H1 (cell line): ENCODE measurements at regions not wholly inside any gene's neighbourhood (a gene's known extent, or its start where the extent isn't known, plus 50 kb on each side); places are given as distances from the start of the nearest gene placed in this dataset.

Source experiments
- CTCF ChIA-PET: fragments of 300-600 bp; sonication (Branson Sonifier 250); formaldehyde crosslinking; loops from one replicate; lab custom pipeline; 2021; ENCODE audit not compliant: partially characterized antibody; lab: Charles Lee
- POLR2A ChIA-PET: fragments of 300-600 bp; sonication (Branson Sonifier 250); formaldehyde crosslinking; loops from one replicate; lab custom pipeline; 2021; ENCODE audit warnings: inconsistent platforms; ENCODE audit not compliant: partially characterized antibody; lab: Charles Lee
- DNase-seq, 2 experiments: peaks; one replicate each; pipeline versions ENCODE4 v3.0.0 to v3.0.0-alpha.2; 2010 to 2022; ENCODE audit warnings: low spot score in 2 of 2, low read depth in 1 of 2, mixed read lengths in 1 of 2
- FAIRE-seq: peaks from 2 replicates; lab custom pipeline; 2011; peaks lifted over from hg19 to GRCh38; lab: Jason Lieb, UNC
- H2AFZ ChIP-seq: 2 replicates; pipeline ENCODE4 v1.8.1; 2012; ENCODE audit warnings: low read length, inconsistent platforms
- H2AK5ac ChIP-seq: 2 replicates; pipeline ENCODE4 v1.6.1; 2013; ENCODE audit warnings: low read depth, low read length
- H2BK120ac ChIP-seq: replicated peaks from 2 replicates; pipeline ENCODE3; 2013; ENCODE audit warnings: low read depth, low read length, inconsistent platforms
- H2BK12ac ChIP-seq: 2 replicates; pipeline ENCODE4 v1.6.1; 2013; ENCODE audit warnings: low read depth, low read length
- H2BK15ac ChIP-seq: 2 replicates; pipeline ENCODE4 v1.6.1; 2013; ENCODE audit warnings: low read length
- H2BK20ac ChIP-seq: 2 replicates; pipeline ENCODE4 v1.6.1; 2013; ENCODE audit warnings: low read length
- H2BK5ac ChIP-seq: 2 replicates; pipeline ENCODE4 v1.6.1; 2013; ENCODE audit warnings: low read depth, low read length
- H3K14ac ChIP-seq: 2 replicates; pipeline ENCODE4 v1.6.1; 2013; ENCODE audit warnings: inconsistent platforms; ENCODE audit not compliant: insufficient read length
- H3K18ac ChIP-seq: 2 replicates; pipeline ENCODE4 v1.6.1; 2013; ENCODE audit warnings: low read length; ENCODE audit errors: extremely low read depth
- H3K23ac ChIP-seq: 2 replicates; pipeline ENCODE4 v1.6.1; 2013; ENCODE audit warnings: inconsistent platforms; ENCODE audit not compliant: insufficient read length
- H3K23me2 ChIP-seq: 2 replicates; pipeline ENCODE4 v1.6.1; 2013; ENCODE audit warnings: low read depth, low read length
- H3K27ac ChIP-seq: 2 replicates; pipeline ENCODE4 v1.6.1; 2011; ENCODE audit warnings: low read depth, low read length, inconsistent platforms
- H3K27me3 ChIP-seq, 4 experiments: replicated peaks in 1 of 4; 1 replicate in 1 of 4; 2 replicates in 3 of 4; pipeline versions ENCODE4 v1.6.1 to v1.8.1; 2011 to 2013; ENCODE audit warnings: low read length in 3 of 4, mild to moderate bottlenecking in 3 of 4, inconsistent platforms in 2 of 4, mixed read lengths in 2 of 4, moderate library complexity in 1 of 4; ENCODE audit not compliant: control insufficient read depth in 3 of 4, insufficient read depth in 3 of 4; ENCODE audit errors: extremely low read depth in 1 of 4
- H3K36me3 ChIP-seq, 4 experiments: 2 replicates each; pipeline versions ENCODE4 v1.6.1 to v1.8.1; 2011 to 2013; ENCODE audit warnings: mild to moderate bottlenecking in 4 of 4, low read length in 3 of 4, moderate library complexity in 2 of 4, control low read depth in 1 of 4, inconsistent platforms in 1 of 4; ENCODE audit not compliant: insufficient read depth in 4 of 4, control insufficient read depth in 2 of 4
- H3K4ac ChIP-seq: replicated peaks from 2 replicates; pipeline ENCODE3; 2013; ENCODE audit warnings: low read length, low read depth, mixed read lengths, inconsistent platforms; ENCODE audit not compliant: insufficient read length
- H3K4me1 ChIP-seq, 4 experiments: replicated peaks in 1 of 4; 1 replicate in 1 of 4; 2 replicates in 3 of 4; pipeline versions ENCODE4 v1.6.1 to v1.8.1; 2011 to 2013; ENCODE audit warnings: low read length in 3 of 4, inconsistent platforms in 2 of 4, mixed read lengths in 1 of 4; ENCODE audit not compliant: insufficient read depth in 4 of 4, control insufficient read depth in 3 of 4
- H3K4me2 ChIP-seq, 2 experiments: 2 replicates each; pipeline versions ENCODE4 v1.6.1 to v1.8.1; 2011 to 2013; ENCODE audit warnings: low read depth in 2 of 2, low read length in 2 of 2, control low read depth in 1 of 2, inconsistent platforms in 1 of 2, mild to moderate bottlenecking in 1 of 2; ENCODE audit not compliant: insufficient read depth in 1 of 2
- H3K4me3 ChIP-seq, 4 experiments: fragments of 200-600, 300-600 bp in 1 of 4; sonication (generic), shearing (Covaris generic), sonication (Bioruptor Twin) in 1 of 4; 2 replicates each; pipeline versions ENCODE4 v1.5.1 to v1.8.1; 2011 to 2016; ENCODE audit warnings: low read length in 4 of 4, low read depth in 3 of 4, control low read depth in 2 of 4, inconsistent platforms in 2 of 4, mild to moderate bottlenecking in 2 of 4, mixed read lengths in 1 of 4, moderate library complexity in 1 of 4; ENCODE audit not compliant: insufficient read depth in 2 of 4; ENCODE audit errors: extremely low read depth in 1 of 4
- H3K56ac ChIP-seq: replicated peaks from 2 replicates; pipeline ENCODE3; 2013; ENCODE audit warnings: low read depth, mild to moderate bottlenecking, mixed read lengths, low read length, inconsistent platforms; ENCODE audit not compliant: insufficient read length
- H3K79me1 ChIP-seq: 2 replicates; pipeline ENCODE4 v1.6.1; 2013; ENCODE audit warnings: low read depth, low read length, control low read depth
- H3K79me2 ChIP-seq, 2 experiments: 2 replicates each; pipeline versions ENCODE4 v1.6.1 to v1.8.1; 2012 to 2013; ENCODE audit warnings: low read length in 2 of 2, mild to moderate bottlenecking in 2 of 2, inconsistent platforms in 1 of 2; ENCODE audit not compliant: insufficient read depth in 2 of 2, control insufficient read depth in 1 of 2
- H3K9ac ChIP-seq, 4 experiments: replicated peaks in 1 of 4; 1 replicate in 1 of 4; 2 replicates in 3 of 4; pipeline versions ENCODE4 v1.6.1 to v1.8.1; 2011 to 2013; ENCODE audit warnings: low read depth in 3 of 4, low read length in 3 of 4, control low read depth in 2 of 4, mild to moderate bottlenecking in 2 of 4, moderate library complexity in 2 of 4, inconsistent platforms in 1 of 4; ENCODE audit errors: extremely low read depth in 1 of 4
- H3K9me3 ChIP-seq, 2 experiments: 2 replicates each; pipeline versions ENCODE4 v1.6.1 to v1.8.1; 2012 to 2013; ENCODE audit warnings: mild to moderate bottlenecking in 2 of 2, moderate library complexity in 2 of 2, control low read depth in 1 of 2, inconsistent platforms in 1 of 2, low read depth in 1 of 2, low read length in 1 of 2, mixed read lengths in 1 of 2; ENCODE audit not compliant: insufficient read depth in 2 of 2
- H4K20me1 ChIP-seq, 2 experiments: replicated peaks in 1 of 2; 2 replicates each; pipeline versions ENCODE3 to v1.8.1; 2011 to 2013; ENCODE audit warnings: inconsistent platforms in 2 of 2, low read length in 2 of 2, mild to moderate bottlenecking in 1 of 2; ENCODE audit not compliant: insufficient read depth in 2 of 2, control insufficient read depth in 1 of 2
- H4K5ac ChIP-seq: 2 replicates; pipeline ENCODE4 v1.6.1; 2013; ENCODE audit warnings: low read length, low read depth, mixed read lengths, inconsistent platforms; ENCODE audit not compliant: insufficient read length
- H4K8ac ChIP-seq: 2 replicates; pipeline ENCODE4 v1.8.0; 2013; ENCODE audit warnings: mild to moderate bottlenecking, moderate library complexity, low read length, inconsistent platforms; ENCODE audit not compliant: insufficient read depth; ENCODE audit errors: extremely low read depth
- H4K91ac ChIP-seq: replicated peaks from 2 replicates; pipeline ENCODE3; 2013; ENCODE audit warnings: low read length, mixed read lengths, inconsistent platforms; ENCODE audit not compliant: insufficient read length
- ASH2L ChIP-seq: fragments of 200-600, 300-600 bp; sonication (generic); IDR thresholded peaks from one replicate; pipeline ENCODE4 v1.7.1; 2017; ENCODE audit warnings: low read length
- BRCA1 ChIP-seq: IDR thresholded peaks from 2 replicates; pipeline ENCODE4 v1.6.1; 2012; ENCODE audit warnings: low read depth, low read length, improper control_type of control experiment
- CBX5 ChIP-seq: fragments of 300-800, 300-1000 bp; sonication (generic); IDR thresholded peaks from 2 replicates; pipeline ENCODE4 v1.7.1; 2016; ENCODE audit warnings: antibody characterized with exemption, low read length, low read depth
- CTBP2 ChIP-seq: IDR thresholded peaks from 2 replicates; pipeline ENCODE4 v1.7.0; 2011; ENCODE audit warnings: borderline replicate concordance, mild to moderate bottlenecking, moderate library complexity, mixed read lengths, low read length; ENCODE audit not compliant: insufficient read depth, insufficient read length
- GABPA ChIP-seq: IDR thresholded peaks from 2 replicates; pipeline ENCODE4 v1.6.1; 2011; ENCODE audit warnings: mild to moderate bottlenecking, low read length, moderate library complexity, borderline replicate concordance; ENCODE audit not compliant: insufficient read depth
- GTF2F1 ChIP-seq: IDR thresholded peaks from 2 replicates; pipeline ENCODE4 v1.6.1; 2012; ENCODE audit warnings: low read depth, low read length, improper control_type of control experiment, borderline replicate concordance
- KDM1A ChIP-seq: fragments of 200-600, 300-600 bp; sonication (generic); IDR thresholded peaks from 2 replicates; pipeline ENCODE4 v1.7.1; 2016; ENCODE audit warnings: mild to moderate bottlenecking, low read length, borderline replicate concordance
- KDM4A ChIP-seq: IDR thresholded peaks from one replicate; pipeline ENCODE4 v1.7.1; 2012; ENCODE audit warnings: low read depth, mild to moderate bottlenecking, moderate library complexity, low read length, inconsistent platforms; ENCODE audit not compliant: severe bottlenecking
- NANOG ChIP-seq: IDR thresholded peaks from 2 replicates; pipeline ENCODE4 v1.6.1; 2011; ENCODE audit warnings: low read length, low read depth, mild to moderate bottlenecking, inconsistent platforms; ENCODE audit not compliant: insufficient read depth, poor library complexity, severe bottlenecking
- RAD21 ChIP-seq, 2 experiments: IDR thresholded peaks in 1 of 2; conservative IDR thresholded peaks in 1 of 2; 2 replicates each; pipeline ENCODE4 v1.6.1; 2011; ENCODE audit warnings: low read depth in 2 of 2, low read length in 2 of 2, improper control_type of control experiment in 1 of 2, inconsistent platforms in 1 of 2, mild to moderate bottlenecking in 1 of 2, moderate library complexity in 1 of 2
- SIRT6 ChIP-seq: IDR thresholded peaks from one replicate; pipeline ENCODE4 v1.7.1; 2012; ENCODE audit warnings: low read length, inconsistent platforms
- SP1 ChIP-seq: IDR thresholded peaks from 2 replicates; pipeline ENCODE4 v1.6.1; 2011; ENCODE audit warnings: low read depth, low read length
- YY1 ChIP-seq: IDR thresholded peaks from 2 replicates; pipeline ENCODE4 v1.6.1; 2011; ENCODE audit warnings: low read depth, mild to moderate bottlenecking, low read length
- ZNF274 ChIP-seq: IDR thresholded peaks from 2 replicates; pipeline ENCODE4 v1.7.0; 2012; ENCODE audit warnings: low read length, borderline replicate concordance; ENCODE audit errors: extremely low read depth
- WGBS, 2 experiments: shearing (Covaris generic) in 1 of 2; methylation state at CpG; one replicate each; pipeline versions ENCODE4 v1.1.6 to v1.1.7; 2013 to 2015; ENCODE audit warnings: low lambda C conversion rate in 2 of 2, mixed read lengths in 2 of 2, inconsistent platforms in 1 of 2, low coverage in 1 of 2, missing lambda C conversion rate in 1 of 2; ENCODE audit not compliant: insufficient replicate concordance in 2 of 2, insufficient coverage in 1 of 2, insufficient read length in 1 of 2; ENCODE audit errors: extremely low coverage in 1 of 2, missing lambda C conversion rate in 1 of 2; 5-methylcytosine and 5-hydroxymethylcytosine counted together

GRCh38 chr12:42779186-42779859, 189.8 kb upstream of the PRICKLE1 start:
- Histone ChIP-seq H2BK5ac (no peak overlapping the region), H4K20me1 (no peaks in the 10 kb centered on the region), H3K23ac (no peak overlapping the region), H4K8ac (no peak overlapping the region), H3K4me1 (no peaks in the 10 kb centered on the region), H3K56ac (no peak overlapping the region), H4K5ac (no peak overlapping the region), H3K4me2 (no peak overlapping the region), H2BK20ac (no peak overlapping the region), H2BK12ac (no peak overlapping the region), H2AK5ac (no peak overlapping the region), H3K27ac (no peak overlapping the region), H3K23me2 (no peaks in the 10 kb centered on the region), H2BK15ac (no peak overlapping the region), H3K14ac (no peak overlapping the region), H3K18ac (no peak overlapping the region), H3K27me3 (no peaks in the 10 kb centered on the region), H2AFZ (no peak overlapping the region), H3K79me1 (no peaks in the 10 kb centered on the region), H4K91ac (no peak overlapping the region), H3K4me3 (no peak overlapping the region), H3K79me2 (no peaks in the 10 kb centered on the region), H2BK120ac (no peak overlapping the region), H3K9me3 (no peaks in the 10 kb centered on the region), H3K9ac (no peak overlapping the region), H3K4ac (no peak overlapping the region), H3K36me3 (no peaks in the 10 kb centered on the region)
- WGBS, 2 experiments = 94% methylated on average over 7 of the region's 7 CpGs; no CpG with 5 or more reads in 1 of the 2 experiments
- CTCF ChIA-PET = interaction anchor here (1.5 to 1.8 kb wide), 2 partner anchors 11 to 210 kb away, joined by 4 to 6 read pairs; no protein-coding TSS in a partner anchor
- FAIRE-seq = no peak
- no peak for DNase-seq
- POLR2A ChIA-PET = no interaction called here
- TF ChIP-seq YY1 = no peak
- TF ChIP-seq GTF2F1 = no peak
- TF ChIP-seq CBX5 = no peak
- no peak for TF ChIP-seq GABPA
- TF ChIP-seq NANOG = no peak
- no peak for TF ChIP-seq SIRT6
- no peak for TF ChIP-seq SP1
- TF ChIP-seq KDM1A = no peak
- no peak for TF ChIP-seq ASH2L
- no peak for TF ChIP-seq RAD21 (IDR thresholded peaks at IDR 0.05 in 1 of 2, conservative IDR thresholded peaks at IDR 0.05 in 1 of 2; ENCODE audit: low read depth in 2 of 2, low read length in 2 of 2)
- TF ChIP-seq BRCA1 = no peak
- TF ChIP-seq KDM4A = no peak
- TF ChIP-seq CTBP2 = no peak
- TF ChIP-seq ZNF274 = no peak
